Fibroblast of lung (primary cell): ENCODE measurements at regions not wholly inside any gene's neighbourhood (a gene's known extent, or its start where the extent isn't known, plus 50 kb on each side); places are given as distances from the start of the nearest gene placed in this dataset.

Experiments
- EZH2 ChIP-seq: IDR thresholded peaks from 2 replicates; pipeline ENCODE4 v1.5.1; 2012; ENCODE audit warnings: low read length, control low read depth, mild to moderate bottlenecking; ENCODE audit errors: missing control alignments
- TF ChIP-seq, protein P1 (sequence below), 2 donors: IDR thresholded peaks in 1 of 2; conservative IDR thresholded peaks in 1 of 2; 1 replicate in 1 of 2; 2 replicates in 1 of 2; pipeline ENCODE4 v1.5.1; 2011 to 2012; ENCODE audit warnings: low read length in 2 of 2, control low read depth in 1 of 2, inconsistent platforms in 1 of 2, low read depth in 1 of 2, mild to moderate bottlenecking in 1 of 2

DNA sequence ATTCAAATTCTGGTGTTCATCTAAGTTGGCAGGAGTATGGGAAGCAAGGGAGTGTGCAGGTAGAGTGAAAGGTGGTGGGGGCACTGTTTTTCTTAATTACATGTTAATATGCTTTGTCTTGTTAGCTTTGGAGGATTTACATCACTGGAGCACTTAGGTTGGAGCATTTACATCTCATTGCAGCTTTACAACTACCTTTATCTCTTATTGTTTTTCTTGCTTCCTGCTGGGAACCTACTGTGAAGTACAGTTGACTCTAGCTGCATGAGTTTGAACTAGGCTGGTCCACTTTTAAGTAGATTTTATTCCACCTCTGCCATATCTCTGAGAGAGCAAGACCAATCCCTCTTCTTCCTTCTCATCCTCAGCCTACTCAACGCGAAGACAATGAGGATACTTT, 554.8 kb upstream of the B3GALT2 start:
- TF ChIP-seq, protein P1, sequence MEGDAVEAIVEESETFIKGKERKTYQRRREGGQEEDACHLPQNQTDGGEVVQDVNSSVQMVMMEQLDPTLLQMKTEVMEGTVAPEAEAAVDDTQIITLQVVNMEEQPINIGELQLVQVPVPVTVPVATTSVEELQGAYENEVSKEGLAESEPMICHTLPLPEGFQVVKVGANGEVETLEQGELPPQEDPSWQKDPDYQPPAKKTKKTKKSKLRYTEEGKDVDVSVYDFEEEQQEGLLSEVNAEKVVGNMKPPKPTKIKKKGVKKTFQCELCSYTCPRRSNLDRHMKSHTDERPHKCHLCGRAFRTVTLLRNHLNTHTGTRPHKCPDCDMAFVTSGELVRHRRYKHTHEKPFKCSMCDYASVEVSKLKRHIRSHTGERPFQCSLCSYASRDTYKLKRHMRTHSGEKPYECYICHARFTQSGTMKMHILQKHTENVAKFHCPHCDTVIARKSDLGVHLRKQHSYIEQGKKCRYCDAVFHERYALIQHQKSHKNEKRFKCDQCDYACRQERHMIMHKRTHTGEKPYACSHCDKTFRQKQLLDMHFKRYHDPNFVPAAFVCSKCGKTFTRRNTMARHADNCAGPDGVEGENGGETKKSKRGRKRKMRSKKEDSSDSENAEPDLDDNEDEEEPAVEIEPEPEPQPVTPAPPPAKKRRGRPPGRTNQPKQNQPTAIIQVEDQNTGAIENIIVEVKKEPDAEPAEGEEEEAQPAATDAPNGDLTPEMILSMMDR (conservative IDR thresholded peaks at IDR 0.05 in 1 of 2, IDR thresholded peaks at IDR 0.05 in 1 of 2; ENCODE audit: low read depth in 1 of 2, low read length in 2 of 2), result no peak
- no peak for TF ChIP-seq EZH2
